Right lobe of liver (tissue), 6 donors: ENCODE measurements at regions not wholly inside any gene's neighbourhood (a gene's known extent, or its start where the extent isn't known, plus 50 kb on each side); places are given as distances from the start of the nearest gene placed in this dataset.

Experiments
- ATAC-seq, 4 donors: fragments of 200-7000 bp; cut with Tn5 transposase; one replicate each; pipeline ENCODE4 v1.9.1; 2020; ENCODE audit warnings: mild to moderate bottlenecking in 4 of 4, moderate library complexity in 4 of 4
- DNase-seq, 3 donors: peaks; one replicate each; pipeline ENCODE4 v3.0.0-alpha.2; 2020
- H3K27ac ChIP-seq, 3 donors: fragments of 200-600 bp; one replicate each; pipeline ENCODE4 v1.8.0; 2022
- H3K27me3 ChIP-seq, 2 donors: fragments of 200-600 bp; one replicate each; pipeline ENCODE4 v1.8.0; 2022
- H3K36me3 ChIP-seq, 4 donors: fragments of 200-600 bp; sonication (generic) in 1 of 4; one replicate each; pipeline versions ENCODE4 v1.5.1 to v1.8.0; 2017 to 2022; ENCODE audit warnings: control low read depth in 1 of 4
- H3K4me1 ChIP-seq, 4 donors: fragments of 200-600 bp; sonication (generic) in 1 of 4; one replicate each; pipeline versions ENCODE4 v1.5.1 to v1.8.0; 2017 to 2022; ENCODE audit warnings: control low read depth in 1 of 4
- H3K4me3 ChIP-seq, 3 donors: fragments of 200-600 bp; one replicate each; pipeline ENCODE4 v1.8.0; 2022
- H3K9me3 ChIP-seq, 4 donors: fragments of 200-600 bp; sonication (generic) in 1 of 4; one replicate each; pipeline versions ENCODE4 v1.5.1 to v1.8.0; 2017 to 2022; ENCODE audit warnings: control low read depth in 1 of 4
- CTCF ChIP-seq, 4 donors: fragments of 200-600 bp in 3 of 4; fragments of 450-650 bp in 1 of 4; IDR thresholded peaks; one replicate each; pipeline versions ENCODE4 v1.5.1 to v1.8.0; 2016 to 2022; ENCODE audit warnings: antibody characterized with exemption in 4 of 4, mild to moderate bottlenecking in 2 of 4
- POLR2A ChIP-seq: fragments of 450-650 bp; IDR thresholded peaks from one replicate; pipeline ENCODE4 v1.6.1; 2017; ENCODE audit warnings: antibody characterized with exemption, mild to moderate bottlenecking
- WGBS: methylation state at CpG from one replicate; pipeline ENCODE4 v1.1.6; 2018; ENCODE audit warnings: low coverage, low lambda C conversion rate; ENCODE audit not compliant: insufficient coverage; ENCODE audit errors: missing lambda C conversion rate; 5-methylcytosine and 5-hydroxymethylcytosine counted together
- intact Hi-C, 2 donors: fragments of 100-400 bp; cut with DNase I; formaldehyde crosslinking; loops; one replicate each; pipeline versions ENCODE4 v1.11.2 to v1.14.1; 2022
- donor health status: DM: no; HTN: yes; CAD: no.
- donor health status: DM: no; HTN: no; CAD: no.
- donor health status: DM: no; HTN: no; CAD: no.
- donor health status: DM: no; HTN: yes; CAD: no.
- donor health status: DM: no; HTN: yes; CAD: no.

GRCh38 chr5:154683101-154683880, 71.9 kb upstream of the LARP1 start:
- Histone ChIP-seq H3K36me3 (no peaks in the 10 kb centered on the region), H3K9me3 (no peaks in the 10 kb centered on the region), H3K27me3 (no peaks in the 10 kb centered on the region), H3K27ac (peak overlapping the region; percentile 83 to 85 (median 83)), H3K4me1 (peaks cover 0 to 20% (median 2%) of the 10 kb centered on the region in 4 donors), H3K4me3 (peak overlapping the region; percentile 45 to 69 (median 64))
- intact Hi-C loops: no loop called here
- 14% methylated on average over 6 of the region's 16 CpGs for WGBS
- no peak for TF ChIP-seq CTCF (IDR thresholded peaks at IDR 0.05)
- TF ChIP-seq POLR2A: no peak
- peak in 2 of 4 donors; percentile 8 to 18 for ATAC-seq
- DNase-seq: no peak

- H3K4me3 ChIP-seq: no peak overlapping the region
- WGBS: no CpG with 5 or more reads among the region's 4 CpGs
- no peaks in the 10 kb centered on the region for H3K27me3 ChIP-seq
- ATAC-seq: no peak
- no peaks in the 10 kb centered on the region for H3K9me3 ChIP-seq
- intact Hi-C loops: no loop called here
- TF ChIP-seq POLR2A (no peak), CTCF (IDR thresholded peaks at IDR 0.05) (no peak)
- no peak for DNase-seq
- H3K4me1 ChIP-seq: peaks cover 0 to 19% (median 2%) of the 10 kb centered on the region in 4 donors
- no peak overlapping the region for H3K27ac ChIP-seq
- no peaks in the 10 kb centered on the region for H3K36me3 ChIP-seq
Measured at GRCh38 chr5:154679501-154679900, 75.7 kb upstream of the LARP1 start.

GRCh38 chr5:154677921-154678320, 77.3 kb upstream of the LARP1 start:
- DNase-seq: no peak
- no peaks in the 10 kb centered on the region for H3K9me3 ChIP-seq
- no peaks in the 10 kb centered on the region for H3K27me3 ChIP-seq
- no peak overlapping the region for H3K4me3 ChIP-seq
- TF ChIP-seq POLR2A (no peak), CTCF (IDR thresholded peaks at IDR 0.05) (no peak)
- H3K4me1 ChIP-seq: peaks cover 0 to 4% (median 0%) of the 10 kb centered on the region in 4 donors
- no peak for ATAC-seq
- H3K36me3 ChIP-seq: no peaks in the 10 kb centered on the region
- intact Hi-C loops: no loop called here
- 34% methylated on average over 2 of the region's 2 CpGs for WGBS
- H3K27ac ChIP-seq: no peak overlapping the region

GRCh38 chr5:154676508-154676907, 78.7 kb upstream of the LARP1 start:
- DNase-seq: no peak
- ATAC-seq: no peak
- intact Hi-C loops: no loop called here
- no peak overlapping the region for H3K4me3 ChIP-seq
- TF ChIP-seq POLR2A (no peak), CTCF (IDR thresholded peaks at IDR 0.05) (no peak)
- WGBS: 100% methylated on average over 1 of the region's 1 CpG
- H3K9me3 ChIP-seq: no peaks in the 10 kb centered on the region
- peaks cover 0 to 4% (median 0%) of the 10 kb centered on the region in 4 donors for H3K4me1 ChIP-seq
- H3K27ac ChIP-seq: no peak overlapping the region
- no peaks in the 10 kb centered on the region for H3K36me3 ChIP-seq
- H3K27me3 ChIP-seq: no peaks in the 10 kb centered on the region
